UCSD-AML1 (cell line): ENCODE measurements at regions not wholly inside any gene's neighbourhood (a gene's known extent, or its start where the extent isn't known, plus 50 kb on each side); places are given as distances from the start of the nearest gene placed in this dataset.

Experiments
- DNase-seq: peaks from one replicate; lab custom pipeline; 2025; ENCODE audit not compliant: unreplicated experiment; lab: John Stamatoyannopoulos, UW

GRCh38 chr14:42079911-42080310 lies 473.2 kb downstream of the LRFN5 start:
- no peak for DNase-seq

GRCh38 chr14:42078345-42078744 lies 471.7 kb downstream of the LRFN5 start:
- DNase-seq = no peak

DNA sequence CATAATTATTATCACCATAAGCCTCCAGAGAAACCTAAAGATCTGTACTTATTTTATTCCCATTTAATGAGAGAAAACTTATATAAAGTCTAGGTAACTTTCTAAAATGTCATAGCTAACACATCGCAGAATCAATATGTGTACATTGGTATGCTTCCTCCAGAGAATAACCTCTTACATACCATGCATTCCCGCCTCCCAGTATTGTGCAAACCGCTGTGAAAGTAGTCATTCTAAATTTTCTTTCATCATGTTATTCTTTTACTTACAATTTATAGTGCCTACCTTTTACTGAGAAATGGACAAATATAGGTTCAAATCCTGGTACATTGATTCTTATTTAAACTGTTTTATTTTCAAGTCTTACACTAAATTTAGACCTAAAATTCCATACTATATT lies 463.4 kb downstream of the LRFN5 start:
- DNase-seq = no peak

GRCh38 chr14:42057111-42057510 lies 450.4 kb downstream of the LRFN5 start:
- no peak for DNase-seq

DNA sequence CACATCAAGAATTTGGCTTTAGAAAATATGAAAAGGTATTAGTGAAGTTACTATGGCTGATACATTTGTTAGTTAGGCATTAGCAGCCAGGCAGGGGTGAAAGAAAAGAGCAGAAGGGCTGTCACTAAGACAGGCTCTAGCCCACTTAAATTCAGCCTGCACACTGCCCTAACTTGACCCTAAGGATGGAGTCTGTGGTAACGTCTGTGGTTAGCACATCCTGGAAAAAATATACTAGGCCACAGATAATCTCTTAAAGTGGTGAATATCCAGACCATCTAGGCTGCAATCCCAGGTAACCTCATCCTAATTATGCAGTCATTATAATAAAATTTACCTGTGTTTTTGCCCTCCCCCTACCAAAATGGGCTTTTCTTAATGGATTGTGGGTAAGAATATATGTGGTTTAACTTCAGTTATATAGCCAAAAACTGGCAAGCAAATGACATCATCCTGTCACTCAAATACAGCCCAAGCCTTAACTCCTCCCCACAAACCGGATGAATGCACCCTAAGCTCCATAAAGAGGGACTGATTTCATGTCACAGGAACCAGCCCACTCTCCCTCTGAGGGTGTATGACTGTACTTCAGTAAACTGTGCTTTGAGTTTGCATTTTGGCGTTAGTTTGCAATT lies 440.9 kb downstream of the LRFN5 start:
- no peak for DNase-seq

DNA sequence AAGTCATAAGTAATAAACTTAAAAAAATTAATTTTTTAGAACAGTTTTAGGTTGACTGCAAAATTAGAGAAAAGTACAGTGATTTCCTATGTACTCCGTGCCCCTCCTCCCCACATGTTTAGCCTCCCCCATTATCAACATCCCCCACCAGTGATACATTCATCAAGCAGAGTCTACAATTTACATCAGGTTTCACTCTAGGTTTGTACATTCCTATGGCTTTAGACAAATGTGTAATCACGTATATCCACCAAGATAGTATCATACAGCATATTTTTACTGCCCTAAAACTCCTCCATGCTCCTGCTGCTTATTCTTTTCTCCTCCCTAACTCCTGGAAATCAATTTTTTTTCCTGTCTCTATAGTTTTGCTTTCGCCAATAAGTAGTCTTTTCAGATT lies 438.7 kb downstream of the LRFN5 start:
- DNase-seq = no peak

DNA sequence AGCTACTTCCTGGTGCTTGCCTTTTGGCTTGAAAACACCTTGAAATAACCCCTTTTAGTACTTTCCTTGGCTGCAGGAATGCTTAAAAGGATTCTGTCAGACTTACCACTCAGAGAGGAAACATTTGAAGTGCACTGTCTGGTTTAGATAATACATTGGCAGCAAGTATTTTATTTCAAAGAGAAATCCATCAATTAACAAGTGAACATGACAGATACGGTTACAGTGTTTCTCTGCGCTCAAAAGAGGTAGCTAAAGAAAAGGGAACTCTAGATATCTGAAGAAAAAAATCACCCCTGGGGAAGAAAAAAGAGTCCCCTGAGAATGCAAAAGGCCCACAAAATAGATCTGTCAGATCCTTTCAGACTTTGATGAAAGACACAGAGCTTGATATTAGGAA lies 421.9 kb downstream of the LRFN5 start:
- no peak for DNase-seq

DNA sequence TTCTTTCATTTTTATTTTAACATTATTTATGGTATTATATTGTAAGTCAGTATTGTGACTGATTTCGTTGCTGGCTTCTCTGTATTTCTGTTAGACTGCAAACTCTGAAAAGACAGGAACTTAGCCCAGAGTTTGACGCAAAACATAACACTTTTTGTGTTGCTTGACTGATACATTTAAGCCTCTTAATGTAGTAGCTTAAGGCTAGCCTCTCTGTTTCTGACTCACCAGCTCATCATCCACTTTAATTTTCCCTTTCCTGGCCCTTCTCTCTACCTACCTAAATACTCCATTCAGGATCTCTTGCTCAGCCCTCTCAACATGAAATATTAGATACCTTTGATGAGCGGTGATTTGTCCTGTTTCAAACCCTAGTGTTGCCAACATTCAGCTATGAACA lies 420.6 kb downstream of the LRFN5 start:
- DNase-seq = no peak

DNA sequence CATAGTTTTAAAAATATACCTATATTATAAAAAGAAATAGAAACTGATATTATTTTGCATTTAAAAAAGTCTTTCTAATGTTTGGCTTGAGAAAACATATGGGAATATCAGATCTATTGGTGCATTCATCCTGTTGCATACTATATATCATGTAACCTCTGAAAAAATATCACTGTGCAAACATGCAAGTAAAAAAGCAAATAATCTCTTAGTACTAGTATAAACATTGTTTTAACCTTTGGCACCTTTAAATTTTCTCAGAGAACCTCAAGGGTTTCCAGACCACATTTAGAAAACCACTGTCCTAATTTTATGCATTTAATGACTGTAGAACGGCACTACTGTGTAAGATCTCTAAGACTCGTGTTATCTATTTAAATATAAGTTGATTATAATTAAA lies 416.8 kb downstream of the LRFN5 start:
- DNase-seq = no peak

DNA sequence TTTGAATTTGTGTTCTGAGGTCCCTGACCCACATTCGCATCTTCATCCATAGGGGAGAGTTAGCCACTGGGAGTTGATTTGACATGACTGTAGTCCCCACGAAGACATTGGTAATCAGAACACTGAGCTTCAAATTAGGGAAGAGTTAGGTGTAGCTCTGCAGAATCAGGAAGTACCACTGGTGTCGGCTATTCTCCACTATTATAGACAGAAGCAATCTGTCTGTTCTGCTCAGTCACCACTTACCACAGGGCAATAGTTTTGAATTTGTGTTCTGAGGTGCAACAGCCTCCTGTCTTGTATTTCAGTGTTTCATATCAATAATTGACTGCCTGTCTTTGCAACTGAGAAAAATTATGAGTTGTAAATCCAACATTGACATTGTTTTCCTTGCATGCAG lies 407.6 kb downstream of the LRFN5 start:
- DNase-seq = no peak

- DNase-seq = no peak
Measured at GRCh38 chr14:42013559-42013958, 406.9 kb downstream of the LRFN5 start.

- DNase-seq = no peak
Measured at GRCh38 chr14:42013153-42013552, 406.5 kb downstream of the LRFN5 start.

DNA sequence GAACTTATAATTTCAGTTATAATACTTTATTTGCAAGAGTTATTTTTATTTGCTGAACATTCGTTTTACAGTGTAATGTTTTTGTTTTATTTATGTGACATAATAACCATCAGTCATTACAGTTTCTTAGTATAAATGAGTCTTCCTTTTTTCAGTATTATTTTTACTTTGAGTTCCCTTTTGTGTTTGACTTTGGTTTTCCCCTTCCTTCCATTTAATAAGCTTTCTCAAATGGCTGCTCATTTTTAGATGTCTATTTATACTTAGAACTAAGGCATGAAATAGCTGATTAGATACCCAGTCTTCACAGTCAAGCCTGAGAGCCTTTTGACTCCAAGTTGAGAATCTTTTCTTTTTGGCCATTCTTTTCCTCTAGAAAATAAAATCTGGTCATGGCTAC lies 404.5 kb downstream of the LRFN5 start:
- DNase-seq = no peak

- DNase-seq = no peak
Measured at GRCh38 chr14:42004321-42004720, 397.6 kb downstream of the LRFN5 start.

DNA sequence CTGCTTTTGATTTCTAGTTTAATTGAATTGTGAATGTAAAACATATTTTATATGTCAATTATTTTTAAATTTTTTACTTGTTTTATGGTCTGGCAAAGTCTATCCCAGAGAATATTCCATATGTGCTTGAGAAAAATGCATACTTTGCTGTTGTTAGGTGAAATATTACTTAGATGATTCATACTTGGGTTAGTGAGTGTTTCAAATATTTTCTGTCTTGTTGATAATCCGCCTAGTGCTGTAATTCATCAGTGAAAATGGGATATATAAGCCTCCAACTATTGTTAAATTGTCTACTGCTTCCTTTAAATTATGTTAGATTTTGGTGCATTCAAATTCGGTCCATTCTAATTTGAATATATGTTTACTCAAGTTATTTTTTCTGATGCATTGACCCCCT lies 395.5 kb downstream of the LRFN5 start:
- no peak for DNase-seq

GRCh38 chr14:42001431-42001830 lies 394.8 kb downstream of the LRFN5 start:
- no peak for DNase-seq

DNA sequence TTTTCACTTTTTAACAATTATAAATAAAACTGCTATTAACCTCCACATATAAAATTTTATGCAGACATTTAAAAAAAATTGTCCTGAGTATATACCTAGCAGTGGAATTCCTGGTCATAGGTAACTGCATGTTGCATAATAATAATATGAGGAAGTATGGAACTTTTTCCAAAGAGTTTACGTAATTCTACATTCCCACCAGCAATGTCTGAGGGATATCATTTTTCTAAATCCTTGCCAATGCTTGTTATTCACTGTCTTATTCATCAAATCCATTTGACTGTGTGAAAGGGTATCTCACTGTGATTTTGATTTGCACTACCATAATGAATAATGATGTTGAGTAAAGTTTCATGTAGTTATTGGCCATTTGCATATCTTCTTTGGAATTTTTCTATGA lies 393.8 kb downstream of the LRFN5 start:
- no peak for DNase-seq

GRCh38 chr14:41993687-41994086 lies 387.0 kb downstream of the LRFN5 start:
- no peak for DNase-seq

GRCh38 chr14:41986700-41987099 lies 380.0 kb downstream of the LRFN5 start:
- DNase-seq = no peak

DNA sequence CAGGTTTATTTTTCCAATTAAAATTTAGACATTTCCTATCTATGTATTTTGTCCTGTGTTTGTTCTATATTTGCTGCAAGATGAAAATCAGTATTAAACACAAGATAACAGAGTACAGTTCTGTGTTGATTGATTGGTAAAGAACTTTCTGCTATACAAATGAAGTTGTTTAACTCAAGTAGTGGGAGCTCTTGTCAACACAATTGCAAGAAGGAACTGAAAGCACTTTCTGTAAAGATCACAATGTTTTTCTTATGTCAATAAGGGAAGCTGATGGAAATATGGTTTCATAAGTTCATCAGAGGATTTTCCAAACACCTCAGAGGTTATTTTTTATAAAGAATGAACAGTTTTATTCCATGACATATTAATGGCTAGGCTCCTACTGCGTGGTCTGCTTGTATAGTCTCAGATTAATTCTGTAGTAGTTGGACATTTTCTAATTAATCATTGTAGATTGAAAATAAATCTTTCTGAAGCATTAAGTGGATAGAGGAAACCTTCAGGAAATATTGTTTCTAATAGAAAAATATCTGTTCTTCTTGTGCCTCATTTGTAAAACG lies 379.5 kb downstream of the LRFN5 start:
- DNase-seq = no peak

GRCh38 chr14:41973178-41973577 lies 366.5 kb downstream of the LRFN5 start:
- peak; percentile 3 for DNase-seq

- no peak for DNase-seq
Measured at GRCh38 chr14:41972531-41972930, 365.9 kb downstream of the LRFN5 start.

DNA sequence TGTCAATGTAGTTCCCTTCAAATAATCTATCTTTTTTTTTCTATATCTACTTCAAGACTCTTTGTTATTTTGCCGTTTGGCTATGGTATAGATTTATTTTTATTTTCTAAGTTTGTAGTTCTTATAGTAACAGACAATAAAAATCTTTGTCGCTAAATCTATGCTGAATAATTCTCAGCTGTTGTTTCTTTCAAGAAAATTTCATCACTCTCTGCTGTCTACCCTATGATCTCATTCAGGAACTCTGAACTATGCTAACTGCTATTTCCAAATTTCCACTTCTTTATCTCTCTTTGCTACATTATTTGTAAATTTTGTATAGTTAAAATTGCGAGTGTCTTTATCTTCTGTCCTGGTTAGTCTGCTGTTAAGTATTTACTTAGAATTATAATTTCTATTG lies 353.6 kb downstream of the LRFN5 start:
- no peak for DNase-seq
